ENCODE measurements at regions not wholly inside any gene's neighbourhood (a gene's known extent, or its start where the extent isn't known, plus 50 kb on each side); places are given as distances from the start of the nearest gene placed in this dataset.

DNA sequence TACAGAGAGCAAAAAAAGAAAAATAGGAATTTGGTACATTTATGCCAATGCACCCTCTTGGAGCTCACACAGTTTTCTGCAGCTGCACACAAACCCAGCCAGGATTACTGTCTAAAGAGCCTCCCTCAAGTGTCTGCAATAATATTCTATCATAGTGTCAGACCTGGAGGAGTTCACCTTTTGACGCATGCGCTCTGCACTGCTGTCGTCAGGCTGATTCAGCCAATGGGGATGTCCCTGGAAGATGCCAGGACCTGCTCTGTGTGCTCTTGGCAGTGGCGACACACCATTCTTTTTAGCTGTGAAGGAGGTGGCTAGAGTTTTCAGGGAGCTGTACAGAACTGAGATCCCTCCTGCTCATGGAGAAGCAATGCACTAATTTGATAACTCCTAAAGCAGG, 249.0 kb upstream of the KIRREL3 start:
- peaks cover 12% of the 10 kb centered on the region for H3K4me1 Mint-ChIP-seq

DNA sequence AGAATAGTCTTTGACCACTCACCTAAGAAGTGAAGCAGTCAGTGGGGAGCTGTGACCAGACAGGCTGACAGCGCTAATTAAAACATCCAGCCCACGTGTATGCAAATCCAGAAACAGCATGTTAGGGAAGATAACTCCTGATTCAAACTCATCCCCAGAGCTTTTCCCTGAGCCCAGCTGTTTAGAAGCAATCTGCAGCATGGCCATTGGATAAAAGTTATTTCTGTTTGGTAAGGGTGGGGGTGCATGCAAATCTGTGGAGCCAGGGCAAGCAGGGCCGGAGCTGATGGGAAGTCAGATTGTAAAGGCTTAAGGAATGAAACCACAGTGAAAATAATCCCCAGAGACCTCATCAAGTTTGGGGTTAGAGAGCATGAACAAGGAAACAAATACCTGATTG, 247.9 kb upstream of the KIRREL3 start:
- H3K9me3 Mint-ChIP-seq = no peaks in the 10 kb centered on the region
- peaks cover 7% of the 10 kb centered on the region for H3K27me3 Mint-ChIP-seq (ENCODE audit: low read depth)
- TF ChIP-seq, protein P1, sequence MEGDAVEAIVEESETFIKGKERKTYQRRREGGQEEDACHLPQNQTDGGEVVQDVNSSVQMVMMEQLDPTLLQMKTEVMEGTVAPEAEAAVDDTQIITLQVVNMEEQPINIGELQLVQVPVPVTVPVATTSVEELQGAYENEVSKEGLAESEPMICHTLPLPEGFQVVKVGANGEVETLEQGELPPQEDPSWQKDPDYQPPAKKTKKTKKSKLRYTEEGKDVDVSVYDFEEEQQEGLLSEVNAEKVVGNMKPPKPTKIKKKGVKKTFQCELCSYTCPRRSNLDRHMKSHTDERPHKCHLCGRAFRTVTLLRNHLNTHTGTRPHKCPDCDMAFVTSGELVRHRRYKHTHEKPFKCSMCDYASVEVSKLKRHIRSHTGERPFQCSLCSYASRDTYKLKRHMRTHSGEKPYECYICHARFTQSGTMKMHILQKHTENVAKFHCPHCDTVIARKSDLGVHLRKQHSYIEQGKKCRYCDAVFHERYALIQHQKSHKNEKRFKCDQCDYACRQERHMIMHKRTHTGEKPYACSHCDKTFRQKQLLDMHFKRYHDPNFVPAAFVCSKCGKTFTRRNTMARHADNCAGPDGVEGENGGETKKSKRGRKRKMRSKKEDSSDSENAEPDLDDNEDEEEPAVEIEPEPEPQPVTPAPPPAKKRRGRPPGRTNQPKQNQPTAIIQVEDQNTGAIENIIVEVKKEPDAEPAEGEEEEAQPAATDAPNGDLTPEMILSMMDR (conservative IDR thresholded peaks at IDR 0.05) = no peak
- no peak for DNase-seq (ENCODE audit: low read depth, low spot score)
- peaks cover 12% of the 10 kb centered on the region for H3K4me1 Mint-ChIP-seq
- no peak overlapping the region for H3K27ac Mint-ChIP-seq (ENCODE audit: unreplicated experiment)
- no peaks in the 10 kb centered on the region for H3K36me3 Mint-ChIP-seq (ENCODE audit: low read depth)
- H3K4me3 Mint-ChIP-seq = no peak overlapping the region

More for the DNA sequence above, 249.0 kb upstream of the KIRREL3 start:
- peaks cover 7% of the 10 kb centered on the region for H3K27me3 Mint-ChIP-seq (ENCODE audit: low read depth)
- no peaks in the 10 kb centered on the region for H3K9me3 Mint-ChIP-seq
- no peak for DNase-seq (ENCODE audit: low read depth, low spot score)
- no peak overlapping the region for H3K4me3 Mint-ChIP-seq
- no peaks in the 10 kb centered on the region for H3K36me3 Mint-ChIP-seq (ENCODE audit: low read depth)
- no peak overlapping the region for H3K27ac Mint-ChIP-seq (ENCODE audit: unreplicated experiment)
- TF ChIP-seq, protein P1 (conservative IDR thresholded peaks at IDR 0.05) = no peak

DNA sequence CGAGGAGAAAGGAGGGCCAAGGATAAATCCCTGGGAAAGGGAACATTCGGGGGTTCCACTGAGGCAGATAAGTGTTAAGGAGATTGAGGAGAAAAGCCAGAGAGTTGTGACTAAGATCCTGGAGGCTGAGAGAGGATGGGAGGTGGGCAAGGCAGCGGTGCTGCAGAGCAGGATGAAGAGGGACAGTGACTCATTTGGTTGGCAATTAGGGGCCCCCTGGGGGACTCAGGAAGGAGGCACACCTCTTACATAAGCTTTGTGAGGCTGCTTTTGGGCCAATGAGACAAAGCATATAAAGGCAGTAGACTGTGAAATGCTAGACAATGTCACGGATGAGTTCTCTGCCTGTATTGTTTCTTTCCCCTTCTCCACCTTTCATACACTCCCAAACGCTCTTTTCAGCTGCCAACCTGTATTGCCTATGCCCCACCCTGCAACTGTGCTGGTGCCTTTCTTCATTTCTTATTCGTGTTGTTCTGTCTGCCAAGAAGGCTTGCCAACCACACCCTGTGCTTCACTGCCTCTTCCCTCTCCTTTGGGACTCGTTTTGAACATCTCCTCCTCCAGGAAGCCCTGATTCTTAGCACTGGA, 246.8 kb upstream of the KIRREL3 start:
- Mint-ChIP-seq H3K4me3 (no peak overlapping the region), H3K9me3 (no peaks in the 10 kb centered on the region), H3K4me1 (peaks cover 12% of the 10 kb centered on the region), H3K36me3 (ENCODE audit: low read depth) (no peaks in the 10 kb centered on the region), H3K27me3 (ENCODE audit: low read depth) (peaks cover 7% of the 10 kb centered on the region), H3K27ac (ENCODE audit: unreplicated experiment) (no peak overlapping the region)
- TF ChIP-seq, protein P1 (conservative IDR thresholded peaks at IDR 0.05) = no peak
- no peak for DNase-seq (ENCODE audit: low read depth, low spot score)

GRCh38 chr11:127242676-127243075, 242.1 kb upstream of the KIRREL3 start:
- Mint-ChIP-seq H3K27ac (ENCODE audit: unreplicated experiment) (no peak overlapping the region), H3K36me3 (ENCODE audit: low read depth) (no peaks in the 10 kb centered on the region), H3K9me3 (no peaks in the 10 kb centered on the region), H3K4me3 (no peak overlapping the region), H3K4me1 (peaks cover 6% of the 10 kb centered on the region), H3K27me3 (ENCODE audit: low read depth) (peaks cover 7% of the 10 kb centered on the region)
- DNase-seq (ENCODE audit: low read depth, low spot score) = no peak
- TF ChIP-seq, protein P1 (conservative IDR thresholded peaks at IDR 0.05) = no peak

DNA sequence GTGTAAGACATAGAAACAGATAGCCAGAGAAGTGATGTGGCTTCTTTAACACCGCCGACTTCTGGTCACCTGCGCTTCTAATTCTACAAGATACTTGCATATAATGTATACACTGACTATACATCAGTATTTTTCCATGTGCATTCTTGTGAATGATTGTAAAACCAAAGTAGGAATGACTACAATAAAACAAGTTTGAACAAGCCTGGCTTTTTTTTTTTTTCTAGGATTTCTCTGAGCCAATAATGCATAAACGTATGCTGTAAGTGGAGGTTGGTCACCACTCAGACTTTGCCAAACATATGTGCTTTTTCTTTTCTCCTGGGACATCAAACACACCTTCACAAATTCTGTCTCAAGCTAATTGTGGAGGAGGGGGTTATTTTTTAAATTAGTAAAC, 237.8 kb upstream of the KIRREL3 start:
- no peaks in the 10 kb centered on the region for H3K9me3 Mint-ChIP-seq
- H3K4me1 Mint-ChIP-seq = no peaks in the 10 kb centered on the region
- H3K36me3 Mint-ChIP-seq (ENCODE audit: low read depth) = no peaks in the 10 kb centered on the region
- no peaks in the 10 kb centered on the region for H3K27me3 Mint-ChIP-seq (ENCODE audit: low read depth)
- no peak overlapping the region for H3K27ac Mint-ChIP-seq (ENCODE audit: unreplicated experiment)
- H3K4me3 Mint-ChIP-seq = no peak overlapping the region
- DNase-seq (ENCODE audit: low read depth, low spot score) = no peak
- TF ChIP-seq, protein P1 (conservative IDR thresholded peaks at IDR 0.05) = no peak

All from neural crest cell (in vitro differentiated cells).